Fibroblast of lung (primary cell): ENCODE measurements at regions not wholly inside any gene's neighbourhood (a gene's known extent, or its start where the extent isn't known, plus 50 kb on each side); places are given as distances from the start of the nearest gene placed in this dataset.

ENCODE experiments used
- EZH2 ChIP-seq: IDR thresholded peaks from 2 replicates; pipeline ENCODE4 v1.5.1; 2012; ENCODE audit warnings: low read length, control low read depth, mild to moderate bottlenecking; ENCODE audit errors: missing control alignments
- TF ChIP-seq, protein P1 (sequence below), 2 donors: IDR thresholded peaks in 1 of 2; conservative IDR thresholded peaks in 1 of 2; 1 replicate in 1 of 2; 2 replicates in 1 of 2; pipeline ENCODE4 v1.5.1; 2011 to 2012; ENCODE audit warnings: low read length in 2 of 2, control low read depth in 1 of 2, inconsistent platforms in 1 of 2, low read depth in 1 of 2, mild to moderate bottlenecking in 1 of 2

DNA sequence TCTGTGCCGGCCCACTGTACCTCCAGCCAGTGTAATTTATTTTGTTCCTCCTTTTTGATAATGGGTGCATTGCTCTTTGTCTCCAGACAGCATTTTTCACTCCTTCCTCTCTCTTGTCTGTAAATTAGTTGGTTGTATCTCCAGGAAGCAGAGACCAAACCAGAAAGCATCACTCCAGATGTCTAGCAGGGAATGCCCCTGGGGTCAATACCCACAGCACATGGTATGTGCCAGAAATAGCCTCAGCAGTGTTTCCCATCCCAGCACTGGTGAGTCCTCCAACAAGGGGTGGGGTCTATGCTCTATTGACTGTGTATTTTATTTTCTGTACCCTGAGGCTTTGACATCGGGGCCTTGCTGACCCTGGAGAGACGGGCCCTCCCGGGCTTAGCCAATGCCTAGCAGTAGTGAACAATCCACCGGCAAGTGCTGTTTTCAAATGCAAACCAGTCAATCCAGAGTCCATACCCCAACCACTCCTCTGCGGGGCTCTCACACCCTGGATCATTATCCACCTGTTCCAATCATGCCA lies 50.2 kb upstream of the FZD10 start:
- no peak for TF ChIP-seq EZH2
- TF ChIP-seq, protein P1, sequence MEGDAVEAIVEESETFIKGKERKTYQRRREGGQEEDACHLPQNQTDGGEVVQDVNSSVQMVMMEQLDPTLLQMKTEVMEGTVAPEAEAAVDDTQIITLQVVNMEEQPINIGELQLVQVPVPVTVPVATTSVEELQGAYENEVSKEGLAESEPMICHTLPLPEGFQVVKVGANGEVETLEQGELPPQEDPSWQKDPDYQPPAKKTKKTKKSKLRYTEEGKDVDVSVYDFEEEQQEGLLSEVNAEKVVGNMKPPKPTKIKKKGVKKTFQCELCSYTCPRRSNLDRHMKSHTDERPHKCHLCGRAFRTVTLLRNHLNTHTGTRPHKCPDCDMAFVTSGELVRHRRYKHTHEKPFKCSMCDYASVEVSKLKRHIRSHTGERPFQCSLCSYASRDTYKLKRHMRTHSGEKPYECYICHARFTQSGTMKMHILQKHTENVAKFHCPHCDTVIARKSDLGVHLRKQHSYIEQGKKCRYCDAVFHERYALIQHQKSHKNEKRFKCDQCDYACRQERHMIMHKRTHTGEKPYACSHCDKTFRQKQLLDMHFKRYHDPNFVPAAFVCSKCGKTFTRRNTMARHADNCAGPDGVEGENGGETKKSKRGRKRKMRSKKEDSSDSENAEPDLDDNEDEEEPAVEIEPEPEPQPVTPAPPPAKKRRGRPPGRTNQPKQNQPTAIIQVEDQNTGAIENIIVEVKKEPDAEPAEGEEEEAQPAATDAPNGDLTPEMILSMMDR (conservative IDR thresholded peaks at IDR 0.05 in 1 of 2, IDR thresholded peaks at IDR 0.05 in 1 of 2; ENCODE audit: low read depth in 1 of 2, low read length in 2 of 2) = no peak
